Parathyroid adenoma (tissue), 2 donors: ENCODE measurements at regions not wholly inside any gene's neighbourhood (a gene's known extent, or its start where the extent isn't known, plus 50 kb on each side); places are given as distances from the start of the nearest gene placed in this dataset.
A peak's percentile ranks its signal among the peaks of the same experiment; 100 is the strongest.

Experiments used
- H2AFZ ChIP-seq: fragments of 300-600 bp; sonication (generic); one replicate; pipeline ENCODE4 v1.7.0; 2017; ENCODE audit warnings: antibody characterized with exemption, mild to moderate bottlenecking
- H3K27ac ChIP-seq: fragments of 300-600 bp; sonication (generic); one replicate; pipeline ENCODE4 v1.7.0; 2017
- H3K27me3 ChIP-seq: fragments of 300-600 bp; sonication (generic); one replicate; pipeline ENCODE4 v1.7.0; 2017; ENCODE audit warnings: low read length; ENCODE audit not compliant: control insufficient read depth, insufficient read depth
- H3K36me3 ChIP-seq: fragments of 300-600 bp; sonication (generic); one replicate; pipeline ENCODE4 v1.7.0; 2017; ENCODE audit warnings: low read length; ENCODE audit not compliant: control insufficient read depth, insufficient read depth
- H3K4me1 ChIP-seq: fragments of 300-600 bp; sonication (generic); one replicate; pipeline ENCODE4 v1.7.0; 2017; ENCODE audit warnings: control low read depth
- H3K4me2 ChIP-seq: fragments of 300-600 bp; sonication (generic); one replicate; pipeline ENCODE4 v1.7.0; 2017; ENCODE audit warnings: low read length
- H3K4me3 ChIP-seq: fragments of 300-600 bp; sonication (generic); one replicate; pipeline ENCODE4 v1.7.0; 2017; ENCODE audit warnings: low read depth, low read length
- H3K79me2 ChIP-seq: fragments of 300-600 bp; sonication (generic); one replicate; pipeline ENCODE4 v1.7.0; 2017; ENCODE audit warnings: control low read depth
- H3K9ac ChIP-seq: fragments of 300-600 bp; sonication (generic); one replicate; pipeline ENCODE4 v1.7.0; 2017; ENCODE audit warnings: mild to moderate bottlenecking
- H3K9me3 ChIP-seq: fragments of 300-600 bp; sonication (generic); one replicate; pipeline ENCODE4 v1.7.0; 2017; ENCODE audit warnings: low read length; ENCODE audit not compliant: control insufficient read depth
- TF ChIP-seq, protein P1 (sequence below): fragments of 300-600 bp; sonication (generic); IDR thresholded peaks from one replicate; pipeline ENCODE4 v1.7.0; 2017; ENCODE audit warnings: antibody characterized with exemption, mild to moderate bottlenecking
- donor health status: primary hyperparathyroidism.

DNA sequence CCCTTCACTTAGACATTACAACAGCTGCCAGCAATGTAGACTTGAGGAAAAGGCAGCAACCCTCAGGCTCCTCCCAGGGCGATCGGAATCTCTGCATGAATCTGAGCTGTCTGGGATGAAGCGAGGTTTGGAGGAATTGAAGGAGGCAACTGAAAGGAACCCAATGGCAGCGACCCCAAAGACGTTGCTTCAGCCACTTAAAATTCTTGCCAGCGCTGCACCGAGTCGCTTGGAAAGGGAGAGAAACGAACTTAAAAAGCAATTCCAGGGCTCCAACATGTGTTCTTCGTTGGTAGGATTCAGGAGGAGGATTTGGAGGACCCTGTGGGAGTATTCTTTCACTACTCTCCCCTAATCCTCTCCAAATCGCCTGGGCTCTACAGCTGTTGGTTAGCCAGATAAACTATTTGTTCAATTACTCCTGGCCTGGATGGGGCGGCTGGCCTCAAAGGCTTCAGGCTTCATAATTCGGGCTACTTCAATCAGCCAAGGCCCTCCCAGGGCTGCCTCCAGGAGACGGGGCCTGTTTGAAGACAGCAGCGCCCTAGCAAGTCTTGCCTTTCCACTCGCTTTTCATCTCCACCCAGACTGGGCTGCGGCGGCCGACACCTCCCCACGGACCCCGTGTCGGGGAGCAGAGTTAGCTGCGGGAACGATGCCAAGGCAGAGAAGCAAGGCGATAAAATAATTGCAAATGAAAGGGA lies 72.4 kb upstream of the TMEM45B start:
- Histone ChIP-seq H3K27me3 (no peaks in the 10 kb centered on the region), H3K79me2 (no peaks in the 10 kb centered on the region), H3K36me3 (no peaks in the 10 kb centered on the region), H3K27ac (no peak overlapping the region), H3K4me2 (no peak overlapping the region), H3K9ac (no peak overlapping the region), H3K4me1 (no peaks in the 10 kb centered on the region), H3K9me3 (no peaks in the 10 kb centered on the region), H3K4me3 (no peak overlapping the region), H2AFZ (no peak overlapping the region)
- TF ChIP-seq, protein P1, sequence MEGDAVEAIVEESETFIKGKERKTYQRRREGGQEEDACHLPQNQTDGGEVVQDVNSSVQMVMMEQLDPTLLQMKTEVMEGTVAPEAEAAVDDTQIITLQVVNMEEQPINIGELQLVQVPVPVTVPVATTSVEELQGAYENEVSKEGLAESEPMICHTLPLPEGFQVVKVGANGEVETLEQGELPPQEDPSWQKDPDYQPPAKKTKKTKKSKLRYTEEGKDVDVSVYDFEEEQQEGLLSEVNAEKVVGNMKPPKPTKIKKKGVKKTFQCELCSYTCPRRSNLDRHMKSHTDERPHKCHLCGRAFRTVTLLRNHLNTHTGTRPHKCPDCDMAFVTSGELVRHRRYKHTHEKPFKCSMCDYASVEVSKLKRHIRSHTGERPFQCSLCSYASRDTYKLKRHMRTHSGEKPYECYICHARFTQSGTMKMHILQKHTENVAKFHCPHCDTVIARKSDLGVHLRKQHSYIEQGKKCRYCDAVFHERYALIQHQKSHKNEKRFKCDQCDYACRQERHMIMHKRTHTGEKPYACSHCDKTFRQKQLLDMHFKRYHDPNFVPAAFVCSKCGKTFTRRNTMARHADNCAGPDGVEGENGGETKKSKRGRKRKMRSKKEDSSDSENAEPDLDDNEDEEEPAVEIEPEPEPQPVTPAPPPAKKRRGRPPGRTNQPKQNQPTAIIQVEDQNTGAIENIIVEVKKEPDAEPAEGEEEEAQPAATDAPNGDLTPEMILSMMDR = no peak

GRCh38 chr11:129747071-129747470 lies 68.6 kb upstream of the TMEM45B start:
- Histone ChIP-seq H3K27ac (no peak overlapping the region), H3K4me2 (no peak overlapping the region), H2AFZ (no peak overlapping the region), H3K9ac (no peak overlapping the region), H3K79me2 (no peaks in the 10 kb centered on the region), H3K9me3 (no peaks in the 10 kb centered on the region), H3K27me3 (no peaks in the 10 kb centered on the region), H3K4me1 (no peaks in the 10 kb centered on the region), H3K4me3 (no peak overlapping the region), H3K36me3 (no peaks in the 10 kb centered on the region)
- TF ChIP-seq, protein P1 = no peak

- Histone ChIP-seq H3K4me3 (no peak overlapping the region), H3K9me3 (no peaks in the 10 kb centered on the region)
Measured at GRCh38 chr11:129749141-129749540, 66.5 kb upstream of the TMEM45B start.

GRCh38 chr11:129750343-129751292 lies 65.0 kb upstream of the TMEM45B start:
- Histone ChIP-seq H2AFZ (peak overlapping the region; percentile 88), H3K27me3 (no peaks in the 10 kb centered on the region), H3K9me3 (no peaks in the 10 kb centered on the region), H3K4me3 (no peak overlapping the region), H3K79me2 (no peaks in the 10 kb centered on the region), H3K4me2 (peak overlapping the region; percentile 44), H3K4me1 (no peaks in the 10 kb centered on the region), H3K9ac (no peak overlapping the region), H3K27ac (no peak overlapping the region), H3K36me3 (no peaks in the 10 kb centered on the region)
- TF ChIP-seq, protein P1 = peak; percentile 89

More at GRCh38 chr11:129749141-129749540, 66.5 kb upstream of the TMEM45B start:
- H3K36me3 ChIP-seq = no peaks in the 10 kb centered on the region
- H3K4me1 ChIP-seq = no peaks in the 10 kb centered on the region
- no peaks in the 10 kb centered on the region for H3K27me3 ChIP-seq
- TF ChIP-seq, protein P1 = no peak
- no peak overlapping the region for H3K4me2 ChIP-seq
- no peak overlapping the region for H3K27ac ChIP-seq
- no peaks in the 10 kb centered on the region for H3K79me2 ChIP-seq
- H2AFZ ChIP-seq = no peak overlapping the region
- H3K9ac ChIP-seq = no peak overlapping the region
